ENCODE measurements at regions not wholly inside any gene's neighbourhood (a gene's known extent, or its start where the extent isn't known, plus 50 kb on each side); places are given as distances from the start of the nearest gene placed in this dataset.

DNA sequence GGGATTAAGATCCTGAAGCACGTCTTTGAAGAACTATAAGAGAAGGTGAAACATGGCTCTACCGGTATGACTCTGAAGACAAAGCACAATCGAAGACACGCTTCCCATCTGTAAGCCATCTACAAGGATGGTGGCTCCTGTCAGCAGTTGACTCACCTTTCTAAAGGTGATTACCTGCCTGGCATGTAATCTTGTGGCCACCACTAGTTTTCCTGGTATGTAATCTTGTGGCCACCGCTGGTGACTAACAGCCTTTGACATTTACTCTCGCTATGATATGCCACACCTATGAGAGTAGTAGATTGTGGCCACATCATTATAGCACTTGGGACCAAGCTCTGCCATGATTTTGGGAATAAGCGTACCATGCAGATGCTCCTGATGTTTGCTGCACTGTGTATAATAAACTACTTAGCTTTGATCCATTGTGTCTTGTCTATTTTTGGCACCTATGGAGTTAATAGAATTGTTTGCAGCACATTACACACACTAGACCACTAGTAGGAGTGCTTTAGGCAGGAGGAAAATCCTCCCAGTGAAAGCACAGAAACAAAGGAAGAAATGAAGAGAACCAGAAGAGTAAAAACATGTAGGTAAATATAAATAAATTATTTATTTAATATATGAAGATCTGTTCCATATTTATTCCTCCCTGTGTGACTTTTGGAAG, 59.8 kb downstream of the VAX1 start:
- TF ChIP-seq HNF4G (IDR thresholded peaks at IDR 0.05) = no peak
- TF ChIP-seq RAD21 (IDR thresholded peaks at IDR 0.05) = no peak
- TF ChIP-seq GABPA (IDR thresholded peaks at IDR 0.05 in 1 of 2, conservative IDR thresholded peaks at IDR 0.05 in 1 of 2) = no peak
- TF ChIP-seq, protein P1, sequence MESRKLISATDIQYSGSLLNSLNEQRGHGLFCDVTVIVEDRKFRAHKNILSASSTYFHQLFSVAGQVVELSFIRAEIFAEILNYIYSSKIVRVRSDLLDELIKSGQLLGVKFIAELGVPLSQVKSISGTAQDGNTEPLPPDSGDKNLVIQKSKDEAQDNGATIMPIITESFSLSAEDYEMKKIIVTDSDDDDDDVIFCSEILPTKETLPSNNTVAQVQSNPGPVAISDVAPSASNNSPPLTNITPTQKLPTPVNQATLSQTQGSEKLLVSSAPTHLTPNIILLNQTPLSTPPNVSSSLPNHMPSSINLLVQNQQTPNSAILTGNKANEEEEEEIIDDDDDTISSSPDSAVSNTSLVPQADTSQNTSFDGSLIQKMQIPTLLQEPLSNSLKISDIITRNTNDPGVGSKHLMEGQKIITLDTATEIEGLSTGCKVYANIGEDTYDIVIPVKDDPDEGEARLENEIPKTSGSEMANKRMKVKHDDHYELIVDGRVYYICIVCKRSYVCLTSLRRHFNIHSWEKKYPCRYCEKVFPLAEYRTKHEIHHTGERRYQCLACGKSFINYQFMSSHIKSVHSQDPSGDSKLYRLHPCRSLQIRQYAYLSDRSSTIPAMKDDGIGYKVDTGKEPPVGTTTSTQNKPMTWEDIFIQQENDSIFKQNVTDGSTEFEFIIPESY (IDR thresholded peaks at IDR 0.05) = no peak
- TF ChIP-seq EGR1 (IDR thresholded peaks at IDR 0.05; ENCODE audit: low read depth in 2 of 2) = no peak
- TF ChIP-seq NR2F2 (IDR thresholded peaks at IDR 0.05) = no peak
- WGBS = 75% methylated on average over 7 of the region's 7 CpGs
- H3K4me1 ChIP-seq (ENCODE audit: control insufficient read depth in 4 of 4, insufficient read depth in 4 of 4, low read length in 3 of 4) = no peaks in the 10 kb centered on the region
- H3K27me3 ChIP-seq (ENCODE audit: control insufficient read depth in 4 of 4, insufficient read depth in 4 of 4, low read length in 3 of 4) = no peaks in the 10 kb centered on the region
- H3K9ac ChIP-seq (ENCODE audit: low read depth in 1 of 2, low read length in 2 of 2) = no peak overlapping the region
- H3K9me3 ChIP-seq (ENCODE audit: control insufficient read depth in 4 of 4, low read length in 3 of 4) = no peaks in the 10 kb centered on the region
- H3K4me3 ChIP-seq (ENCODE audit: low read depth in 1 of 3, low read length in 3 of 3) = no peak overlapping the region
- DNase-seq (ENCODE audit: low spot score) = no peak
- H3K36me3 ChIP-seq (ENCODE audit: control insufficient read depth in 4 of 4, insufficient read depth in 3 of 4, low read depth in 1 of 4, low read length in 3 of 4) = no peaks in the 10 kb centered on the region
- no peak overlapping the region for H3K27ac ChIP-seq (ENCODE audit: low read depth in 1 of 2, low read length in 2 of 2)

DNA sequence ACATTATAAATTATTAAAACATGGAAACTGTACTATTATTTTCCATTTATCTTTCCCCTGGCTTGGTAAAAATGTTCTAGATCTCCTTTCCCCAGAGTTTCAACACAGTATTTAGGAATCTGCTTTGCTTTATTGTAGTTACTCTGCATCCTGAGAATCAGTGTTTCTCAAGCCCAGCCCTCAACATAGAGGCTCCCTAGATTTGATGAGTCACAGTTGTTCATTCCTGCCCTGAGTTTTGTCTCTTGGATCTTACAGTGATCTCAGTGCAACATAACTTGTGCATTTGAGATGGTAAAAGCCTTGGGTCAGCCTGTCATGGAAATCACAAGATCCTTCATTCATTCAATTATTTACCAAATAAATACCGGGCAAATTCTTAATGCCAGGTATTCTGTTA, 63.0 kb downstream of the VAX1 start:
- H3K27me3 ChIP-seq (ENCODE audit: control insufficient read depth in 4 of 4, insufficient read depth in 4 of 4, low read length in 3 of 4) = no peaks in the 10 kb centered on the region

More for the DNA sequence above, 63.0 kb downstream of the VAX1 start:
- no peak overlapping the region for H3K4me3 ChIP-seq (ENCODE audit: low read depth in 1 of 3, low read length in 3 of 3)
- H3K9me3 ChIP-seq (ENCODE audit: control insufficient read depth in 4 of 4, low read length in 3 of 4) = no peaks in the 10 kb centered on the region
- WGBS = 83% methylated on average over 1 of the region's 1 CpG
- TF ChIP-seq FOXA1 (IDR thresholded peaks at IDR 0.05) (no peak), YY1 (IDR thresholded peaks at IDR 0.05) (no peak), RAD21 (IDR thresholded peaks at IDR 0.05) (no peak), GABPA (IDR thresholded peaks at IDR 0.05 in 1 of 2, conservative IDR thresholded peaks at IDR 0.05 in 1 of 2) (no peak), HNF4A (conservative IDR thresholded peaks at IDR 0.05) (no peak), RXRA (IDR thresholded peaks at IDR 0.05) (no peak), FOXA2 (IDR thresholded peaks at IDR 0.05) (no peak)
- TF ChIP-seq, protein P1 (IDR thresholded peaks at IDR 0.05) = no peak
- TF ChIP-seq, protein P2, sequence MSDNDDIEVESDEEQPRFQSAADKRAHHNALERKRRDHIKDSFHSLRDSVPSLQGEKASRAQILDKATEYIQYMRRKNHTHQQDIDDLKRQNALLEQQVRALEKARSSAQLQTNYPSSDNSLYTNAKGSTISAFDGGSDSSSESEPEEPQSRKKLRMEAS (IDR thresholded peaks at IDR 0.05) = no peak
- TF ChIP-seq, protein P3, sequence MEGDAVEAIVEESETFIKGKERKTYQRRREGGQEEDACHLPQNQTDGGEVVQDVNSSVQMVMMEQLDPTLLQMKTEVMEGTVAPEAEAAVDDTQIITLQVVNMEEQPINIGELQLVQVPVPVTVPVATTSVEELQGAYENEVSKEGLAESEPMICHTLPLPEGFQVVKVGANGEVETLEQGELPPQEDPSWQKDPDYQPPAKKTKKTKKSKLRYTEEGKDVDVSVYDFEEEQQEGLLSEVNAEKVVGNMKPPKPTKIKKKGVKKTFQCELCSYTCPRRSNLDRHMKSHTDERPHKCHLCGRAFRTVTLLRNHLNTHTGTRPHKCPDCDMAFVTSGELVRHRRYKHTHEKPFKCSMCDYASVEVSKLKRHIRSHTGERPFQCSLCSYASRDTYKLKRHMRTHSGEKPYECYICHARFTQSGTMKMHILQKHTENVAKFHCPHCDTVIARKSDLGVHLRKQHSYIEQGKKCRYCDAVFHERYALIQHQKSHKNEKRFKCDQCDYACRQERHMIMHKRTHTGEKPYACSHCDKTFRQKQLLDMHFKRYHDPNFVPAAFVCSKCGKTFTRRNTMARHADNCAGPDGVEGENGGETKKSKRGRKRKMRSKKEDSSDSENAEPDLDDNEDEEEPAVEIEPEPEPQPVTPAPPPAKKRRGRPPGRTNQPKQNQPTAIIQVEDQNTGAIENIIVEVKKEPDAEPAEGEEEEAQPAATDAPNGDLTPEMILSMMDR (IDR thresholded peaks at IDR 0.05; ENCODE audit: low read depth, low read length, missing input control) = no peak
- H3K36me3 ChIP-seq (ENCODE audit: control insufficient read depth in 4 of 4, insufficient read depth in 3 of 4, low read depth in 1 of 4, low read length in 3 of 4) = no peaks in the 10 kb centered on the region
- H3K4me1 ChIP-seq (ENCODE audit: control insufficient read depth in 4 of 4, insufficient read depth in 4 of 4, low read length in 3 of 4) = no peaks in the 10 kb centered on the region
- H3K27ac ChIP-seq (ENCODE audit: low read depth in 1 of 2, low read length in 2 of 2) = no peak overlapping the region
- no peak overlapping the region for H3K9ac ChIP-seq (ENCODE audit: low read depth in 1 of 2, low read length in 2 of 2)
- no peak for DNase-seq (ENCODE audit: low spot score)
